ENCODE measurements at regions not wholly inside any gene's neighbourhood (a gene's known extent, or its start where the extent isn't known, plus 50 kb on each side); places are given as distances from the start of the nearest gene placed in this dataset.

GRCh38 chr13:63671296-63671695 is 2255.6 kb upstream of the PCDH20 start:
- TF ChIP-seq ZNF274 (IDR thresholded peaks at IDR 0.05; ENCODE audit: low read depth, low read length) (no peak), CTCF (IDR thresholded peaks at IDR 0.05 in 2 of 3, conservative IDR thresholded peaks at IDR 0.05 in 1 of 3; ENCODE audit: borderline replicate concordance in 1 of 3, insufficient read depth in 1 of 3, low read depth in 2 of 3, low read length in 2 of 3) (no peak), MAX (IDR thresholded peaks at IDR 0.05) (no peak), EZH2phosphoT487 (IDR thresholded peaks at IDR 0.05; ENCODE audit: borderline replicate concordance) (no peak), RAD21 (IDR thresholded peaks at IDR 0.05; ENCODE audit: low read depth) (no peak), YY1 (IDR thresholded peaks at IDR 0.05; ENCODE audit: extremely low read depth, insufficient replicate concordance, low read depth, low read length) (no peak), SP1 (IDR thresholded peaks at IDR 0.05; ENCODE audit: low read depth) (no peak), EZH2 (IDR thresholded peaks at IDR 0.05) (no peak), SIN3A (IDR thresholded peaks at IDR 0.05; ENCODE audit: low read depth) (no peak), SRF (IDR thresholded peaks at IDR 0.05; ENCODE audit: low read depth) (no peak), POLR2A (IDR thresholded peaks at IDR 0.05; ENCODE audit: borderline replicate concordance, extremely low read depth, insufficient read depth, insufficient read length) (no peak), JUND (IDR thresholded peaks at IDR 0.05) (no peak)

Measured in HCT116 (cell line).